Right lobe of liver (tissue), 6 donors: ENCODE measurements at regions not wholly inside any gene's neighbourhood (a gene's known extent, or its start where the extent isn't known, plus 50 kb on each side); places are given as distances from the start of the nearest gene placed in this dataset.

Experiments
- ATAC-seq, 4 donors: fragments of 200-7000 bp; cut with Tn5 transposase; one replicate each; pipeline ENCODE4 v1.9.1; 2020; ENCODE audit warnings: mild to moderate bottlenecking in 4 of 4, moderate library complexity in 4 of 4
- DNase-seq, 3 donors: peaks; one replicate each; pipeline ENCODE4 v3.0.0-alpha.2; 2020
- H3K27ac ChIP-seq, 3 donors: fragments of 200-600 bp; one replicate each; pipeline ENCODE4 v1.8.0; 2022
- H3K27me3 ChIP-seq, 2 donors: fragments of 200-600 bp; one replicate each; pipeline ENCODE4 v1.8.0; 2022
- H3K36me3 ChIP-seq, 4 donors: fragments of 200-600 bp; sonication (generic) in 1 of 4; one replicate each; pipeline versions ENCODE4 v1.5.1 to v1.8.0; 2017 to 2022; ENCODE audit warnings: control low read depth in 1 of 4
- H3K4me1 ChIP-seq, 4 donors: fragments of 200-600 bp; sonication (generic) in 1 of 4; one replicate each; pipeline versions ENCODE4 v1.5.1 to v1.8.0; 2017 to 2022; ENCODE audit warnings: control low read depth in 1 of 4
- H3K4me3 ChIP-seq, 3 donors: fragments of 200-600 bp; one replicate each; pipeline ENCODE4 v1.8.0; 2022
- H3K9me3 ChIP-seq, 4 donors: fragments of 200-600 bp; sonication (generic) in 1 of 4; one replicate each; pipeline versions ENCODE4 v1.5.1 to v1.8.0; 2017 to 2022; ENCODE audit warnings: control low read depth in 1 of 4
- CTCF ChIP-seq, 4 donors: fragments of 200-600 bp in 3 of 4; fragments of 450-650 bp in 1 of 4; IDR thresholded peaks; one replicate each; pipeline versions ENCODE4 v1.5.1 to v1.8.0; 2016 to 2022; ENCODE audit warnings: antibody characterized with exemption in 4 of 4, mild to moderate bottlenecking in 2 of 4
- POLR2A ChIP-seq: fragments of 450-650 bp; IDR thresholded peaks from one replicate; pipeline ENCODE4 v1.6.1; 2017; ENCODE audit warnings: antibody characterized with exemption, mild to moderate bottlenecking
- WGBS: methylation state at CpG from one replicate; pipeline ENCODE4 v1.1.6; 2018; ENCODE audit warnings: low coverage, low lambda C conversion rate; ENCODE audit not compliant: insufficient coverage; ENCODE audit errors: missing lambda C conversion rate; 5-methylcytosine and 5-hydroxymethylcytosine counted together
- intact Hi-C, 2 donors: fragments of 100-400 bp; cut with DNase I; formaldehyde crosslinking; loops; one replicate each; pipeline versions ENCODE4 v1.11.2 to v1.14.1; 2022
- donor health status: DM: no; HTN: yes; CAD: no.
- donor health status: DM: no; HTN: no; CAD: no.
- donor health status: DM: no; HTN: no; CAD: no.
- donor health status: DM: no; HTN: yes; CAD: no.
- donor health status: DM: no; HTN: yes; CAD: no.

GRCh38 chr14:46480817-46481216 lies 170.8 kb downstream of the RPL10L start:
- Histone ChIP-seq H3K27me3 (no peaks in the 10 kb centered on the region), H3K27ac (no peak overlapping the region), H3K4me3 (no peak overlapping the region), H3K9me3 (no peaks in the 10 kb centered on the region), H3K4me1 (peaks cover 0 to 14% (median 0%) of the 10 kb centered on the region in 4 donors), H3K36me3 (no peaks in the 10 kb centered on the region)
- ATAC-seq: peak; percentile 98 to 99 (median 99)
- TF ChIP-seq POLR2A: no peak
- no peak for TF ChIP-seq CTCF (IDR thresholded peaks at IDR 0.05)
- WGBS: 0% methylated on average over 3 of the region's 3 CpGs
- intact Hi-C loops: no loop called here
- DNase-seq: peak in 1 of 3 donors; percentile 47

- H3K27ac ChIP-seq: no peak overlapping the region
- DNase-seq (no peak), ATAC-seq (no peak)
- H3K9me3 ChIP-seq: no peaks in the 10 kb centered on the region
- WGBS: 68% methylated on average over 2 of the region's 2 CpGs
- H3K4me3 ChIP-seq: no peak overlapping the region
- intact Hi-C loops: no loop called here
- no peak for TF ChIP-seq POLR2A
- TF ChIP-seq CTCF (IDR thresholded peaks at IDR 0.05): no peak
- H3K4me1 ChIP-seq: peaks cover 0 to 7% (median 0%) of the 10 kb centered on the region in 4 donors
- H3K36me3 ChIP-seq: no peaks in the 10 kb centered on the region
- no peaks in the 10 kb centered on the region for H3K27me3 ChIP-seq
These were observed 179.3 kb downstream of the RPL10L start for GRCh38 chr14:46472261-46472660.

GRCh38 chr14:46464341-46464740 lies 187.2 kb downstream of the RPL10L start:
- intact Hi-C loops: no loop called here
- WGBS: 33% methylated on average over 1 of the region's 1 CpG

GRCh38 chr14:46451800-46452199 lies 199.8 kb downstream of the RPL10L start:
- peak; percentile 91 to 97 (median 94) for ATAC-seq
- no peaks in the 10 kb centered on the region for H3K4me1 ChIP-seq

More at GRCh38 chr14:46464341-46464740, 187.2 kb downstream of the RPL10L start:
- no peaks in the 10 kb centered on the region for H3K27me3 ChIP-seq
- ATAC-seq (no peak), DNase-seq (no peak)
- no peaks in the 10 kb centered on the region for H3K9me3 ChIP-seq
- TF ChIP-seq POLR2A (no peak), CTCF (IDR thresholded peaks at IDR 0.05) (no peak)
- no peak overlapping the region for H3K27ac ChIP-seq
- no peak overlapping the region for H3K4me3 ChIP-seq
- H3K36me3 ChIP-seq: no peaks in the 10 kb centered on the region
- no peaks in the 10 kb centered on the region for H3K4me1 ChIP-seq

More at GRCh38 chr14:46451800-46452199, 199.8 kb downstream of the RPL10L start:
- Histone ChIP-seq H3K27ac (no peak overlapping the region), H3K9me3 (no peaks in the 10 kb centered on the region), H3K36me3 (no peaks in the 10 kb centered on the region), H3K27me3 (no peaks in the 10 kb centered on the region), H3K4me3 (no peak overlapping the region)
- intact Hi-C loops: no loop called here
- DNase-seq: peak in 1 of 3 donors; percentile 17
- WGBS: 30% methylated on average over 3 of the region's 3 CpGs
- TF ChIP-seq CTCF (IDR thresholded peaks at IDR 0.05) (peak; percentile 46 to 64 (median 54)), POLR2A (no peak)
